OCI-LY7 (cell line): ENCODE measurements at regions not wholly inside any gene's neighbourhood (a gene's known extent, or its start where the extent isn't known, plus 50 kb on each side); places are given as distances from the start of the nearest gene placed in this dataset.

ENCODE experiments used
- EZH2phosphoT487 ChIP-seq: fragments of 200-600 bp; sonication (generic); IDR thresholded peaks from 2 replicates; pipeline ENCODE4 v1.6.1; 2018; ENCODE audit warnings: low read depth, borderline replicate concordance, mild to moderate bottlenecking, mixed run types, antibody characterized with exemption, low read length, moderate library complexity, mixed read lengths
- TF ChIP-seq, protein P1 (sequence below): fragments of 200-600 bp; sonication (generic); conservative IDR thresholded peaks from 2 replicates; pipeline ENCODE4 v1.5.1; 2014; ENCODE audit warnings: mild to moderate bottlenecking, antibody characterized with exemption, low read length, moderate library complexity, mixed read lengths

DNA sequence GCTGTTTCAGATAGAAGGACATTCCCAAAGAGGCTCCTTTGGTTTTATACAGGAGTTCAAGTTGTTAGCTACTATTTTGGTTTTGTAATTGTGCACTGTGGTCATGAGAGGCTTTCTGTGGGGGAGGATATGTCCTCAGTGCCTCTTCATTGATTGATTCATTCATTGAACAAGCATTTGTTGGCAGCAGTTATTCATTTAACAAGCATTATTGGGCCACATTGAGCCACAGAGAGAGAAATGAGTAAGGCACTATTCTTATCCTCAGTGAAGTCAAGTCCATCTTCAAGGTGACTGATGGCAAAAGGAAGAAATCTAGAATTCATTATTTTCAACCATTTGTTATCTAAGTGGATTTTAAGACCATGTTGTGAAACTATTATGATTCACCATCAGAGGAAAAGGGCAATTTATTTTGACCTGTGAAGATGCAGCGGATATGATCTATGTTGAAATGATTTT, 697.2 kb upstream of the CITED2 start:
- TF ChIP-seq, protein P1, sequence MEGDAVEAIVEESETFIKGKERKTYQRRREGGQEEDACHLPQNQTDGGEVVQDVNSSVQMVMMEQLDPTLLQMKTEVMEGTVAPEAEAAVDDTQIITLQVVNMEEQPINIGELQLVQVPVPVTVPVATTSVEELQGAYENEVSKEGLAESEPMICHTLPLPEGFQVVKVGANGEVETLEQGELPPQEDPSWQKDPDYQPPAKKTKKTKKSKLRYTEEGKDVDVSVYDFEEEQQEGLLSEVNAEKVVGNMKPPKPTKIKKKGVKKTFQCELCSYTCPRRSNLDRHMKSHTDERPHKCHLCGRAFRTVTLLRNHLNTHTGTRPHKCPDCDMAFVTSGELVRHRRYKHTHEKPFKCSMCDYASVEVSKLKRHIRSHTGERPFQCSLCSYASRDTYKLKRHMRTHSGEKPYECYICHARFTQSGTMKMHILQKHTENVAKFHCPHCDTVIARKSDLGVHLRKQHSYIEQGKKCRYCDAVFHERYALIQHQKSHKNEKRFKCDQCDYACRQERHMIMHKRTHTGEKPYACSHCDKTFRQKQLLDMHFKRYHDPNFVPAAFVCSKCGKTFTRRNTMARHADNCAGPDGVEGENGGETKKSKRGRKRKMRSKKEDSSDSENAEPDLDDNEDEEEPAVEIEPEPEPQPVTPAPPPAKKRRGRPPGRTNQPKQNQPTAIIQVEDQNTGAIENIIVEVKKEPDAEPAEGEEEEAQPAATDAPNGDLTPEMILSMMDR = no peak
- no peak for TF ChIP-seq EZH2phosphoT487
